Heart right ventricle (tissue), 16 donors: ENCODE measurements at regions not wholly inside any gene's neighbourhood (a gene's known extent, or its start where the extent isn't known, plus 50 kb on each side); places are given as distances from the start of the nearest gene placed in this dataset.
"Not testable (repeated sequence)": the region's sequence is repeated elsewhere in the genome, so short reads cannot be mapped to it uniquely, and the experiment has no call there.

Experiments
- ATAC-seq, 8 donors: fragments of 200-7000 bp; cut with Tn5 transposase; one replicate each; pipeline ENCODE4 v1.9.1; 2020; ENCODE audit warnings: mild to moderate bottlenecking in 8 of 8, moderate library complexity in 8 of 8, moderate number of reproducible peaks in 1 of 8
- DNase-seq, 2 donors: peaks; one replicate each; pipeline ENCODE4 v3.0.0-alpha.2; 2020
- H3K27ac ChIP-seq, 10 donors: fragments of 200-600 bp; sonication (generic) in 2 of 10; one replicate each; pipeline versions ENCODE4 v1.5.0 to v1.8.0; 2020 to 2022; ENCODE audit warnings: mild to moderate bottlenecking in 3 of 10
- H3K27me3 ChIP-seq, 7 donors: fragments of 200-600 bp; one replicate each; pipeline ENCODE4 v1.8.0; 2021 to 2022; ENCODE audit warnings: mild to moderate bottlenecking in 2 of 7
- H3K36me3 ChIP-seq, 9 donors: fragments of 200-600 bp; sonication (generic) in 1 of 9; one replicate each; pipeline versions ENCODE4 v1.5.0 to v1.8.0; 2020 to 2022; ENCODE audit warnings: mild to moderate bottlenecking in 2 of 9
- H3K4me1 ChIP-seq, 9 donors: fragments of 200-600 bp; sonication (generic) in 1 of 9; one replicate each; pipeline versions ENCODE4 v1.5.0 to v1.8.0; 2020 to 2022; ENCODE audit warnings: mild to moderate bottlenecking in 4 of 9
- H3K4me3 ChIP-seq, 10 donors: fragments of 200-600 bp; sonication (generic) in 2 of 10; one replicate each; pipeline versions ENCODE4 v1.5.0 to v1.8.0; 2020 to 2022; ENCODE audit warnings: mild to moderate bottlenecking in 7 of 10, moderate library complexity in 2 of 10
- H3K9me3 ChIP-seq, 11 donors: fragments of 200-600 bp in 10 of 11; sonication (generic) in 2 of 11; one replicate each; pipeline versions ENCODE4 v1.5.0 to v1.8.0; 2013 to 2022; ENCODE audit warnings: mild to moderate bottlenecking in 2 of 11, control low read depth in 1 of 11, moderate library complexity in 1 of 11
- WGBS, 2 donors: extraction: QIAGEN DNeasy Blood & Tissue Kit; methylation state at CpG; one replicate each; pipeline ENCODE4 v1.1.7; 2013; ENCODE audit warnings: inconsistent platforms in 1 of 2; 5-methylcytosine and 5-hydroxymethylcytosine counted together
- intact Hi-C, 10 donors: fragments of 100-400 bp; cut with DNase I; formaldehyde crosslinking; loops; one replicate each; pipeline versions ENCODE4 v1.11.1 to v1.14.2; 2022
- TF ChIP-seq, protein P1 (sequence below), 9 donors: fragments of 200-600 bp; sonication (generic) in 2 of 9; IDR thresholded peaks; one replicate each; pipeline versions ENCODE4 v1.5.0 to v1.8.0; 2021 to 2022; ENCODE audit warnings: antibody characterized with exemption in 9 of 9, mild to moderate bottlenecking in 5 of 9, moderate library complexity in 1 of 9
- donor health status: Arrhythmogenic right ventricular cardiomyopathy.
- donor health status: ischemic (EF 13 %, LVEDD 7.1; RV severe dilation, severe dysfunction).
- donor health status: healthy with polysubstance abuse.
- donor health status: DM: no; HTN: yes; CAD: no.
- donor health status: DM: no; HTN: no; CAD: no.
- donor health status: ischemic (EF 25% LVEDD 6.9; RV normal size, moderate dysfunction).
- donor health status: ischemic (EF 25% LVEDD 5.7; RV mildly dilated, moderate dysfunction).
- donor health status: healthy.
- donor health status: DM: yes; HTN: yes; CAD: no.
- donor health status: Ischemic cardiomyopathy.
- donor health status: ischemic (EF 35%, LVEDD 5.7; RV mildly dilated, moderate dysfunction).
- donor health status: nonischemic (EF 11% LVEDD 7.7; RV severe dilation, severe dysfunction).
- donor health status: DM: yes; HTN: yes; CAD: no.
- donor health status: PGD.
- donor health status: ischemic (EF 29% LVEDD 5.4; RV normal size, mild dysfunction).
- donor health status: nonischemic (EF 23%, LVEDD 6.1; RV moderate dilation, normal function).

DNA sequence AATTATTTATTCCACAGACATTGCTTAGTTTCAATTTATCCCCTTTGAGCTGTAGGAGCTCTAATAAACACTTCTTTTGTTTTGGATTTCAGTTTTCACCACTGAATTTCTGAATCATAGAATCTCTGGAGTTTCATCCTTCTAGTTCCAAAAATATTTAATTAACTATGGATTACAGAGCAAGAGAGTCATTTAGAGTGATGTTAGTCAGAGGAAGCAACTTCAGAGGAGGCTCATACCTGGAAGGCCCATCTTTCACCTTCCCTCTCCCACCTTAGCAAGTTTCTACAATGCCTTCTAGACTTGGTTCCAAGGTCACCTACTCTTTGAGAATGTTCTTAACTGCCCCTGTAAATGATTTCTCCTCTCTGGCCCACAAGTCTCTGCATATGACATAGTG lies 353.2 kb downstream of the SPRY2 start:
- Histone ChIP-seq H3K27ac (no peak overlapping the region), H3K27me3 (no peaks in the 10 kb centered on the region), H3K4me1 (peaks cover 0 to 4% (median 0%) of the 10 kb centered on the region in 9 donors), H3K9me3 (no peaks in the 10 kb centered on the region), H3K4me3 (no peak overlapping the region), H3K36me3 (no peaks in the 10 kb centered on the region)
- DNase-seq (no peak), ATAC-seq (no peak)
- intact Hi-C loops = no loop called here
- TF ChIP-seq, protein P1, sequence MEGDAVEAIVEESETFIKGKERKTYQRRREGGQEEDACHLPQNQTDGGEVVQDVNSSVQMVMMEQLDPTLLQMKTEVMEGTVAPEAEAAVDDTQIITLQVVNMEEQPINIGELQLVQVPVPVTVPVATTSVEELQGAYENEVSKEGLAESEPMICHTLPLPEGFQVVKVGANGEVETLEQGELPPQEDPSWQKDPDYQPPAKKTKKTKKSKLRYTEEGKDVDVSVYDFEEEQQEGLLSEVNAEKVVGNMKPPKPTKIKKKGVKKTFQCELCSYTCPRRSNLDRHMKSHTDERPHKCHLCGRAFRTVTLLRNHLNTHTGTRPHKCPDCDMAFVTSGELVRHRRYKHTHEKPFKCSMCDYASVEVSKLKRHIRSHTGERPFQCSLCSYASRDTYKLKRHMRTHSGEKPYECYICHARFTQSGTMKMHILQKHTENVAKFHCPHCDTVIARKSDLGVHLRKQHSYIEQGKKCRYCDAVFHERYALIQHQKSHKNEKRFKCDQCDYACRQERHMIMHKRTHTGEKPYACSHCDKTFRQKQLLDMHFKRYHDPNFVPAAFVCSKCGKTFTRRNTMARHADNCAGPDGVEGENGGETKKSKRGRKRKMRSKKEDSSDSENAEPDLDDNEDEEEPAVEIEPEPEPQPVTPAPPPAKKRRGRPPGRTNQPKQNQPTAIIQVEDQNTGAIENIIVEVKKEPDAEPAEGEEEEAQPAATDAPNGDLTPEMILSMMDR (IDR thresholded peaks at IDR 0.05) = no peak

- H3K4me3 ChIP-seq = no peak overlapping the region
- peaks cover 0 to 4% (median 0%) of the 10 kb centered on the region in 9 donors for H3K4me1 ChIP-seq
- TF ChIP-seq, protein P1 (IDR thresholded peaks at IDR 0.05) = no peak
- ATAC-seq = no peak
- no peaks in the 10 kb centered on the region for H3K27me3 ChIP-seq
- H3K9me3 ChIP-seq = peaks cover 0 to 3% (median 0%) of the 10 kb centered on the region in 11 donors
- intact Hi-C loops = no loop called here
- DNase-seq = no peak
- H3K27ac ChIP-seq = no peak overlapping the region
- no peaks in the 10 kb centered on the region for H3K36me3 ChIP-seq
These were observed 353.6 kb downstream of the SPRY2 start for GRCh38 chr13:79987323-79987722.

DNA sequence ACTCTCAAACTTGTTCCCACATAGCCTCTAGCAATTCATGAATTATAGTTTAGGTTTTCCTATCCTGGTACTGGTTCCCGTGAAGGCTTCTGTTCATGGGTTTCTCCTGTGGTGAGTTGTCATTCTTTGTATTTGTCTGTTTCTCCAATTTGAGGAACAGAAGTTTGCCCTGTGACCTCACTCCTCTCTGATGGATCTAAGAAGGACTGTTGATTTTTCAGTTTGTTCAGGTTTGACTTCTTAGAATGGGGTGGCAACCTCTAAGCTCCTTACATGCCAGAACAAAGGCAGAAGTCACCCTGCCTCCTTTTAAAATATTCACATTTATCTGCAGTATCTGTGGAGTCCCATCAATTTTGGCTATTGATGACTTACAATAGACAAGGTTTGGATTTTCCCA lies 354.0 kb downstream of the SPRY2 start:
- TF ChIP-seq, protein P1 (IDR thresholded peaks at IDR 0.05) = no peak
- peaks cover 0 to 4% (median 0%) of the 10 kb centered on the region in 9 donors for H3K4me1 ChIP-seq
- DNase-seq (no peak), ATAC-seq (no peak)
- H3K27ac ChIP-seq = no peak overlapping the region
- H3K27me3 ChIP-seq = no peaks in the 10 kb centered on the region
- no peaks in the 10 kb centered on the region for H3K36me3 ChIP-seq
- intact Hi-C loops = no loop called here
- WGBS, 2 donors = 92 to 95% methylated on average over 1 of the region's 1 CpG
- no peak overlapping the region for H3K4me3 ChIP-seq
- peaks cover 0 to 7% (median 0%) of the 10 kb centered on the region in 11 donors for H3K9me3 ChIP-seq

DNA sequence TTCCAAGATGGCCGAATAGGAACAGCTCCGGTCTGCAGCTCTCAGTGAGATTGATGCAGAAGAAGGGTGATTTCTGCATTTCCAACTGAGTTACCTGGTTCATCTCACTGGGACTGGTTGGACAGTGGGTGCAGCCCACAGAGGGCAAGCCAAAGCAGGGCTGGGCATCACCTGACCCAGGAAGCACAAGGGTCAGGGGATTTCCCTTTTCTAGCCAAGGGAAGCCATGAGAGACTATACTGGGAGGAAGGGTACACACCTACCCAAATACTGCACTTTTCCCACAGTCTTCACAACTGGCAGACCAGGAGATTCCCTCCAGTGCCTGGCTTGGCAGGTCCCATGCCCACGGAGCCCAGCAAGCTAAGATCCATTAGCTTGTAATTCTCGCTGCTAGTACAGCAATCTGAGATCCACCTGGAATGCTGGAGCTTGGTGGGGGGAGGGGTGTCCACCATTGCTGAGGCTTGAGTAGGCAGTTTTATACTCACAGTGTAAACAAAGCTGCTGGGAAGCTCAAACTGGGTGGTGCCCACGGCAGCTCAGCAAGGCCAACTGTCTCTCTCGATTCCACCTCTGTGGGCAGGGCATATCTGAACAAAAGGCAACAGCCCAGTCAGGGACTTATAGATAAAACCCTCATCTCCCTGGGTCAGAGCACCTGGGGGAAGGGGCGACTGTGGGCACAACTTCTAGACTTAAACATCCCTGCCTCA lies 365.8 kb downstream of the SPRY2 start:
- not testable (repeated sequence) for H3K4me3 ChIP-seq, H3K27ac ChIP-seq, H3K27me3 ChIP-seq, DNase-seq, H3K36me3 ChIP-seq, ATAC-seq
- H3K4me1 ChIP-seq = peaks cover 0 to 10% (median 0%) of the 10 kb centered on the region in 9 donors
- intact Hi-C loops = loop anchor here in 3 of 10 donors (5.0 to 10.0 kb wide), 2 partner anchors 367 to 370 kb away; partner anchors contain the start of gene SPRY2 (in 3 of the 3)
- peaks cover 0 to 46% (median 4%) of the 10 kb centered on the region in 11 donors for H3K9me3 ChIP-seq
- WGBS, 2 donors = 90 to 96% methylated on average over 7 of the region's 7 CpGs

DNA sequence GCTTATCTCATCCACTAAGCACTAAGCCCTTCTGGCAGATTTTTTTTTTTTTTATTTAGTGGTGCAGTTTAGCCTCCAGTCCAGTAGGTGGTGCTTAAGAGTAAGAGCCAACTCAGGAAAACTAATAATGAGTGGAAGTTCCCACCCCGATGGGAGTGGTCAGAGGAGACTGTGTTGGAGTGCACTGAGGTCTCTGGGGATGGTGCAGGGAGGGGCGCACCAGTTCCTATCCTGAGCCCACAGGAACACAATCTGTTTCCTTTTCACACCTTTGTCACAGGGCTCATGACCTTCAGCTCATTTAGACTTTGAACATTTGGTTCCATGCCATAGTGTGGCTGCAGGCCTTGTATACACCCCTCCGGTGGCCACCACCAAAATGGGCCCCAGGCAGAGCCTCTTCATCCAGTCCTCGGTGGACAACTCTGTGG lies 367.4 kb downstream of the SPRY2 start:
- TF ChIP-seq, protein P1 (IDR thresholded peaks at IDR 0.05) = peak; percentile 35 to 61 (median 54)
- H3K9me3 ChIP-seq = peaks cover 0 to 31% (median 4%) of the 10 kb centered on the region in 11 donors
- DNase-seq (peak; percentile 22 to 62), ATAC-seq (peak; percentile 86 to 97 (median 94))
- H3K4me3 ChIP-seq = no peak overlapping the region
- H3K4me1 ChIP-seq = peaks cover 0 to 10% (median 0%) of the 10 kb centered on the region in 9 donors
- H3K27me3 ChIP-seq = no peaks in the 10 kb centered on the region
- no peaks in the 10 kb centered on the region for H3K36me3 ChIP-seq
- WGBS, 2 donors = 69 to 77% methylated on average over 4 of the region's 4 CpGs
- intact Hi-C loops = loop anchor here in 3 of 10 donors (5.0 to 10.0 kb wide), 2 partner anchors 369 to 371 kb away; partner anchors contain the start of gene SPRY2 (in 3 of the 3)
- no peak overlapping the region for H3K27ac ChIP-seq
